ENCODE measurements at regions not wholly inside any gene's neighbourhood (a gene's known extent, or its start where the extent isn't known, plus 50 kb on each side); places are given as distances from the start of the nearest gene placed in this dataset.

- no peak for TF ChIP-seq POLR2AphosphoS5 (IDR thresholded peaks at IDR 0.05)
- no peaks in the 10 kb centered on the region for H3K4me1 ChIP-seq
- no peak for DNase-seq (ENCODE audit: low spot score in 2 of 2)
- H3K9me3 ChIP-seq: no peaks in the 10 kb centered on the region
- no peak overlapping the region for H3K4me3 ChIP-seq
- no peaks in the 10 kb centered on the region for H3K27me3 ChIP-seq
- no peaks in the 10 kb centered on the region for H3K36me3 ChIP-seq
- H3K27ac ChIP-seq: no peak overlapping the region
- WGBS: 75% methylated on average over 3 of the region's 3 CpGs
Measured at GRCh38 chr14:83899706-83900105, 1630.2 kb upstream of the FLRT2 start.

GRCh38 chr14:83905157-83905556 lies 1624.8 kb upstream of the FLRT2 start:
- H3K36me3 ChIP-seq: no peaks in the 10 kb centered on the region
- no peaks in the 10 kb centered on the region for H3K9me3 ChIP-seq
- WGBS: 97% methylated on average over 1 of the region's 1 CpG
- TF ChIP-seq POLR2A (IDR thresholded peaks at IDR 0.05) (no peak), EP300 (IDR thresholded peaks at IDR 0.05) (no peak), POLR2AphosphoS5 (IDR thresholded peaks at IDR 0.05) (no peak), CTCF (IDR thresholded peaks at IDR 0.05) (no peak)
- H3K27ac ChIP-seq: no peak overlapping the region
- H3K27me3 ChIP-seq: no peaks in the 10 kb centered on the region
- H3K4me1 ChIP-seq: no peaks in the 10 kb centered on the region
- H3K4me3 ChIP-seq: no peak overlapping the region
- DNase-seq (ENCODE audit: low spot score in 2 of 2): no peak

GRCh38 chr14:83908419-83908818 lies 1621.5 kb upstream of the FLRT2 start:
- no peaks in the 10 kb centered on the region for H3K9me3 ChIP-seq
- H3K4me3 ChIP-seq: no peak overlapping the region
- H3K27me3 ChIP-seq: no peaks in the 10 kb centered on the region
- TF ChIP-seq EP300 (IDR thresholded peaks at IDR 0.05) (no peak), POLR2A (IDR thresholded peaks at IDR 0.05) (no peak), CTCF (IDR thresholded peaks at IDR 0.05) (no peak), POLR2AphosphoS5 (IDR thresholded peaks at IDR 0.05) (no peak)
- DNase-seq (ENCODE audit: low spot score in 2 of 2): no peak
- WGBS: 91% methylated on average over 3 of the region's 3 CpGs
- H3K27ac ChIP-seq: no peak overlapping the region
- no peaks in the 10 kb centered on the region for H3K4me1 ChIP-seq
- H3K36me3 ChIP-seq: no peaks in the 10 kb centered on the region

GRCh38 chr14:83909507-83909906 lies 1620.4 kb upstream of the FLRT2 start:
- 100% methylated on average over 1 of the region's 1 CpG for WGBS
- H3K9me3 ChIP-seq: no peaks in the 10 kb centered on the region
- no peak overlapping the region for H3K27ac ChIP-seq
- DNase-seq (ENCODE audit: low spot score in 2 of 2): no peak
- no peaks in the 10 kb centered on the region for H3K36me3 ChIP-seq
- H3K4me3 ChIP-seq: no peak overlapping the region
- no peaks in the 10 kb centered on the region for H3K27me3 ChIP-seq
- H3K4me1 ChIP-seq: no peaks in the 10 kb centered on the region
- TF ChIP-seq CTCF (IDR thresholded peaks at IDR 0.05) (no peak), EP300 (IDR thresholded peaks at IDR 0.05) (no peak), POLR2A (IDR thresholded peaks at IDR 0.05) (no peak), POLR2AphosphoS5 (IDR thresholded peaks at IDR 0.05) (no peak)

GRCh38 chr14:83912032-83912642 lies 1617.8 kb upstream of the FLRT2 start:
- no peaks in the 10 kb centered on the region for H3K9me3 ChIP-seq
- no peak overlapping the region for H3K27ac ChIP-seq
- no peaks in the 10 kb centered on the region for H3K27me3 ChIP-seq
- no peaks in the 10 kb centered on the region for H3K36me3 ChIP-seq
- no peak for DNase-seq (ENCODE audit: low spot score in 2 of 2)
- H3K4me3 ChIP-seq: no peak overlapping the region
- WGBS: 33% methylated on average over 1 of the region's 1 CpG
- TF ChIP-seq EP300 (IDR thresholded peaks at IDR 0.05): no peak
- H3K4me1 ChIP-seq: no peaks in the 10 kb centered on the region

- no peak overlapping the region for H3K4me3 ChIP-seq
- DNase-seq (ENCODE audit: low spot score in 2 of 2): no peak
- no peak overlapping the region for H3K27ac ChIP-seq
- TF ChIP-seq CTCF (IDR thresholded peaks at IDR 0.05): no peak
- no peak for TF ChIP-seq POLR2AphosphoS5 (IDR thresholded peaks at IDR 0.05)
- TF ChIP-seq EP300 (IDR thresholded peaks at IDR 0.05): no peak
- no peak for TF ChIP-seq POLR2A (IDR thresholded peaks at IDR 0.05)
- WGBS: 49% methylated on average over 1 of the region's 1 CpG
- no peaks in the 10 kb centered on the region for H3K4me1 ChIP-seq
- no peaks in the 10 kb centered on the region for H3K36me3 ChIP-seq
- H3K9me3 ChIP-seq: no peaks in the 10 kb centered on the region
- H3K27me3 ChIP-seq: no peaks in the 10 kb centered on the region
Measured at GRCh38 chr14:83913476-83913875, 1616.5 kb upstream of the FLRT2 start.
